ENCODE measurements at regions not wholly inside any gene's neighbourhood (a gene's known extent, or its start where the extent isn't known, plus 50 kb on each side); places are given as distances from the start of the nearest gene placed in this dataset.

DNA sequence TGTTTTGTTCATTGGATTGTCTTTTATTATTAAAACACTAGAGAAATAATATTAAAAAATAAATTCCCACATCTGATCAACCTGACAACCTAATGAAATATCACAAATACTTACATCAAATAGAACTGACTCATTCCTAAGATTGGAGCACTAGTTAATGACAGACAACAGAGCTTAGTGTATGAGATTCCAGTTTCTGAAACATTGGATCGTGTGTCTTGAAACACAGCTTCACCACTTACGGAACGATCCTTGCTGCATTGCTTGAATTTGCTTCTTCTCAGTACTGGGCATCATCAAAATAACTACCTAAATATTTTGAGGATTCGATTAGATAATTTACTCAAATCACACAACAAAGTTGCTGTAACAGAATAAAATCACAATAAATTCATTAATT, 667.2 kb upstream of the CDH18 start:
- TF ChIP-seq, protein P1, sequence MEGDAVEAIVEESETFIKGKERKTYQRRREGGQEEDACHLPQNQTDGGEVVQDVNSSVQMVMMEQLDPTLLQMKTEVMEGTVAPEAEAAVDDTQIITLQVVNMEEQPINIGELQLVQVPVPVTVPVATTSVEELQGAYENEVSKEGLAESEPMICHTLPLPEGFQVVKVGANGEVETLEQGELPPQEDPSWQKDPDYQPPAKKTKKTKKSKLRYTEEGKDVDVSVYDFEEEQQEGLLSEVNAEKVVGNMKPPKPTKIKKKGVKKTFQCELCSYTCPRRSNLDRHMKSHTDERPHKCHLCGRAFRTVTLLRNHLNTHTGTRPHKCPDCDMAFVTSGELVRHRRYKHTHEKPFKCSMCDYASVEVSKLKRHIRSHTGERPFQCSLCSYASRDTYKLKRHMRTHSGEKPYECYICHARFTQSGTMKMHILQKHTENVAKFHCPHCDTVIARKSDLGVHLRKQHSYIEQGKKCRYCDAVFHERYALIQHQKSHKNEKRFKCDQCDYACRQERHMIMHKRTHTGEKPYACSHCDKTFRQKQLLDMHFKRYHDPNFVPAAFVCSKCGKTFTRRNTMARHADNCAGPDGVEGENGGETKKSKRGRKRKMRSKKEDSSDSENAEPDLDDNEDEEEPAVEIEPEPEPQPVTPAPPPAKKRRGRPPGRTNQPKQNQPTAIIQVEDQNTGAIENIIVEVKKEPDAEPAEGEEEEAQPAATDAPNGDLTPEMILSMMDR (conservative IDR thresholded peaks at IDR 0.05), result no peak
- TF ChIP-seq ZFX (IDR thresholded peaks at IDR 0.05), result no peak
